Right renal cortex interstitium (tissue), 3 donors: ENCODE measurements at regions not wholly inside any gene's neighbourhood (a gene's known extent, or its start where the extent isn't known, plus 50 kb on each side); places are given as distances from the start of the nearest gene placed in this dataset.
"Not testable (repeated sequence)": the region's sequence is repeated elsewhere in the genome, so short reads cannot be mapped to it uniquely, and the experiment has no call there.

Source experiments
- DNase-seq, 3 donors: peaks; one replicate each; pipeline ENCODE4 v3.0.0-alpha.2; 2013; ENCODE audit warnings: low read depth in 3 of 3, low spot score in 2 of 3

DNA sequence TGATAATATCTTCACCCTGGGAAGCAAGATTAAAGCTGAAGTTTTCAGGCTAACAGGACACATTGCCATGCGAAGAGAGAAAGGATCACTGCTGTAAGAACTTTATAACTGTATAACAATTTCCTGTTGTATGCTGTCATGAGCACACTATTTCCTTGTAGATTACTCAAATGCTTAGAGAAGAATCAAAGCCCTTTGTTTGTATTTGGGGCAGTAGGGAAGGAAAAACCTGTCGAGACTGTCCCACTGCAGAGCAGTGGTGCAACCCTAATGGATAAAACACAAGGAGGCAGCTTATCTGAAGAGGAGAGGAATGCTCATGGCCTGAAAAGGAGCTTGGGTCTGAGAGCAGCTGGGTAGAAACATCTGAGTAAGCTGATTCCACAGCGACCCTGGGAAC, 327.7 kb upstream of the NPSR1 start:
- no peak for DNase-seq

DNA sequence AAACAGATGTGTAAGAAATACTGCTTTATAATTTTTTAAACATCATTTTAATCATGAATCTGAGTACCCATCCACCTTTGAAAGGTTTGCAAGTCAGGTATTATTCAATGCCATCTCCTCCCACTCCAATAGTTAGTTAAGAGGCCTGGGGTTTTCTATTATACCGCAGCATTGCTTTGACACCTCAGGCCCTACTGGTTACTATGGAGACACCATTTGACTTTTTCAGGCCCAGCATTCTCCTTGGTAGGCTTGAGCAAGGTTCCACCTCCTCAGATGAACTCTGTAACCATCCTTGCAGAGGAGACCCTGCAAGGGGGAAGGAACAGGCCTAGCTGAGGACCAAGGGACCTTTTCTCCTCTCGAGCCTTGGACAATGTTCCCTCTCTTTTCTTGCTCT, 326.9 kb upstream of the NPSR1 start:
- DNase-seq, result no peak

DNA sequence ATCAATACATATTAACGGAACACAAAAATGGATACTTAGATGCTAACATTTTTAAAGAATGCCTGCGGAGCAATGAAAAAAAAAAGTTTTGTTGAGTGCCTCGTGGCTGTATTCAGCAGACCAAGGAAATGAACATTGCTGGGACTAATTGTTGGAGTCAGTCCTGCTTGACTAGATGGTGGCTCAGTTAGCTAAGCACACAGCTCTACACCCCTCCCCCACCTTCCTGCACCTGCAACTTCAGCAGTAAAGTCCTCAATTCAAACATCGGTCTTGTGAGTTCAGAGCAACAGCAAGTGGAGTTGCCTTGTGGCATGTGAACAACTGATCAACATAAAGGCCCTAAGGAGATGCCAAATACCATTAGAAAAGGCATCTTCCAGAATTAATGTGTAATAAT, 326.0 kb upstream of the NPSR1 start:
- DNase-seq, result peak in 1 of 3 donors; percentile 6

DNA sequence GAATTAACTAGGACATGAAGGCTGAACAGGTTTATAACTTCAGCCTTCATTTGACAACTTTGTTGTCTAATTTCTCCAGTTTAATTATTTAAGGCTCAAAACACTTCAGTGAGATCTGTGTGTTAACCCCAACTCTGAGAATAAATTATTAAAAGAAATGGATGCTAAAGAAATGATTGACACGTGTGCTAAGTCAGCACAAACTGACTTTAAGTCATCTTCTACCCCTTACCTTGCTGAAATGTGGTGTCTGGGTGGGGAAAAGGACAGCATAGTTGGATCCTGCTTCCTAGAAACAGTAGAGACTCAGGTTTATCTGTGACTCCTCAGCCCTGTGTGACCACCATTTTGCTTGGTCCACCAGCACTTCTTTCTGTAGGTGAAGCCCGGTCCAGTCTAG, 324.8 kb upstream of the NPSR1 start:
- DNase-seq, result no peak

DNA sequence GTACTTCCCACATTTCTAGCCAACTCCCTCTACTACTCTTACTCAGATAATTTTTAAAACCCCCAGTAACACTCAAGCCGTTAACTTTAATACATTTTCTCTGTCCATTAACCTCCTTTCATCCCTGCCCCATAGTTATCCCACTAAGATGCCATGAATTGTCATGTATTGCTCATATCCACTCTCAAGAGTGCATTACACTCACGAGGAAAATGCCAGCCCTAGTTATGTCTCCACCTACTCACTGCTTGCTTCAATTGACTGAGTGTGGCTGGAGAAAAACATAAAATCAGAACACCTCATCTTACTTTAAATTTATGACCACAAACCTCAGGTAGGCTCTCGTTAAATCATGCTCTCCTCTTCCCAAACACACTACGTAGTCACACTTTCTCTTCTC, 324.1 kb upstream of the NPSR1 start:
- no peak for DNase-seq

DNA sequence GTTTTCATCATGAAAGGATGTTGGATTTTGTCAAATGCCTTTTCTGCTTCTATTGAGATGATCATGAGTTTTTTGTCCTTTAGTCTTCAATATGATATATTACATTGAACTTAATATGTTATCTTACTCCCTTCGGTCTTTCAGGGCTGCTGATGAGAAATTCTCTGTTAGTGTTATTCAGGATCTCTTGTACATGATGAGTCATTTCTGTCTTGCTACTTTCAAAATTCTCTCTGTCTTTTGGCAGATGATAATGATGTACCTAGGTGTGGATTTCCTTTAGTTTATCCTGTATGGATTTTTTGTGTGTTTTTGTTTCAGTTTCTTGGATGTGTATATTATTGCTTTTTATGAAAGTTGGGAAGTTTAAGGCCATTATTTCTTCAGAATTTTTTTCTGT, 320.9 kb upstream of the NPSR1 start:
- no peak for DNase-seq

DNA sequence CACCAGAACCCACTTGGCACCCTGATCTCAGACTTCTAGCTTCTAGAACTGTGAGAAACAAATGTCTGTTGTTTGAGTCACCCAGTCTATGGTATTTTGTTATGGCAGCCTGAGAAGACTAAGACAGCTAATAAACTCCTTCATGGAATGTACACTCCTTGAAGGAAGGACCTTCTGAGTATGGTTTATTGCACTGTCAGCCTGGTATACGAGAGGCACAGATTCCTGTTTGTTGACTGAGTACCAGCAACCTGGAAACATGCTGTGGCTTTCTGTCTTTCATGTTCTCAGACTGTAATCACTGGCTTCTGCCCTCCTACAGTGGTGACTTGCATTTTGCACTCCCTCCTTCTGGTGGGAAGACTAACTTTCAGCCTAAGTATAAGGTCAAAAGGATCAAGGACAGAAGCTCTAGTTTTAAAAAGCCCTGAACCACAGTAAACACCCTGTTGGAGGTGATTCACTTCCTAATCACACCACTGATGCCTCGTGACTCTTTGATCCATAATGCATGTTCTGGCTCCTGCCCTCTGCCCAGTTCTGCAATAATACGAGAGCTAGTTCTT, 319.0 kb upstream of the NPSR1 start:
- no peak for DNase-seq

DNA sequence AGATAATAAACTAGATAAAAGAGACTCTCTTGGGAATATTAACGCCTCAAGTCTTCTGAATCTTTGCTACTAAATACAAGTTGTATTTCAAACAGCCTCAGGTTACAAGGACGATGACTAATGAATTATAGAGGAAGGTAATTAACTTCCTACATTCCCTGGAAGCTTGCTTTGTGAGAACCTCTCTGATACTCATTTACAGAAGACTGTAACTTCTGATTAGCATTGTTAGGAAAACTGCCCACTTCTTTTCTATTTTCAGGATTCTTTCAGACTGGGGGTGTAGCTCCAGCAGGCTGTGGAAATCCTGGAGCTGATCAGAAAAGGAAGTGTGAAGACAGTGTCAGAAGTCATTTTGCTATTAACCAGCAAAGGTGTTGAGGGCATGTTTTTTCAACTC, 316.7 kb upstream of the NPSR1 start:
- DNase-seq, result peak in 1 of 3 donors; percentile 26

DNA sequence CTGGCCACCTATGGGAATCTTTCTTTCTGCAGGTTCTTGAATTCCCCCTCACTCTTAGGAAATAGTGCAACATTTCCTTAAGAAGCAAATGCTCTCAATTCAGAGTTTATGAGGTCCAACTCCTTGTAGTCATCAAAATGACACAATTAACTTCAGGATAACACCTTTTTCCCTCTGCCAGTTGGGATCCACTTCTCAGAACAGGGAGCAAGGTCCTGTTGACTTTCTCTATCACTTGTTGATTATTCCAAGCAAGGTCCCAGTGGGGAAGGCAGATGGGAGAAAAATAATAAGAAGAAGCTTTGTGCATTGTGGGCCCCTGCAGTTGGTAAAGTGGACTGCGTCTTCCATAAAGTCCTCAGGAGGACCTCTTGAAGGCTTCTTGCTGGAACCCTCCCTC, 315.6 kb upstream of the NPSR1 start:
- DNase-seq, result no peak

DNA sequence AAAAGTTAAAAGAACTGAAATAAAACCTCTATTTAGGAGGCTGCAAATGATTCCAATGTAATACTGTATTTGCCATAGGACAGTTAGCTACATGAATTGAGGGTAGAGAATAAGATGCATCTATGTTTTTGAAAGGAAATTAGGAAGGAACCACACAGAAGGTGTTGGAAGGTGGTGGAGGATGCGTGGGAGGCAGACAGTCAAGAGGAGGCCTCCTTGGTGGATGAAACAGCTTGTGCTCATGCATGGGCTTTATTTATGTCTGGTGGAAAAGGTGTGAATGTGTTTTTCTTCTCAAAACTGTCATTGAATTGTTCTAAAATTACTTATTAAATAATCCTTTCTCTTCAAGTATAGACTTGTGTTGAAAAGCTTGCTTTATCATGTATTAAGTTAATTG, 314.4 kb upstream of the NPSR1 start:
- DNase-seq, result no peak

DNA sequence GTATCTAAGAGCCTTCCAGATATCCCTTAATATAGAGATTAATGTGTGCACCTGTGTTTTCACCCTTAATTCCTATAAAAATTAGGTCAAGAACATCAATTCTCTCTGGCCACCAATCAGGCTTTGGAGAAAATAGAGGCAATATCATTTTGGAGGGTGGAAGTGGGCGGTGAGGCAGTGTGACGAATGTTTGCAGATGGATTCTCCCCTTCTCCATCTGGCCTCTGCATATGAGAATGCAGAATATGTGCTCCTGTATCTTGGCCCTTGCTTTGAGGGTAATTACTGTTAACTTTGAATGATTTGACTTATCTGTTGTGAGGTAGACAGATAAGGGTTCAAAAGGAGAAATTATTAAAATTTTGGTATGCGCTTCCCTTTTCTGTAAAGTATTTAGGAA, 304.0 kb upstream of the NPSR1 start:
- no peak for DNase-seq

DNA sequence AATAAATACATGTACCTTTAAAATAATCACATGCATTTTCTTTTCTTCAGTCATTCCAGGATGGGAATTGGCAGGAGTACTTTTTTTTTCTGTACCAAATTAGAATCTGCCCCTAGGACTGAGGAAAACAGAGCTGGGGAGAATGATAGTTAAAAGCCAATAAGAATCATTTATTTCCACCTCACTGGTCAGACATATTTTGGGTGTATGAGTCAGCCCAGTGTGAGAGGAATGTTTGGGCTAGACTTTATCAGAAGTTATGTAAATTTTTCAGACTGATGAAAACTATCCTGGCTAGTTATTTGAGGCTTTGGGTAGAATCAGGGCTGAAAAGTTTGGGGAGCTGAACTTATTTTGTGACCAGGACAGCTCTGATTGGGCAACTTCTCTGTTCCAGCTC, 303.1 kb upstream of the NPSR1 start:
- DNase-seq, result no peak

DNA sequence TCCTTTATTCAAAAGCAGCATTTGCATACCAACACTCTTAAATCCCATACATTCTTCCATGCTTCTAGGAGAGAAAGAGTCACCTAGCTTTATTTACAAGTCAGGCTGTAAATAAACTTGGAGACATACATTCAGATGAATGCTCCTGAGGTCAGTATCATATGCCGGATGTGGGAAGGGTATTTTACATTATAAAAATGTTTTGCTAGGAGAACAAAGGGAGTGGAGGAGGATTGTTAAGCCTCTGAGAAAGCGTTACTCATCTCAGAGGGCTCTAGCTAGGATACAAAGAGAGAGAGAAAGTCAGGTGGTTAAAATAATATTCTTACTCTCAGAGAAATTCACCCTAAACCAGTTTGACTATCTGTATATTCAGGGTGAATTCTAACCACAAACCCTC, 300.9 kb upstream of the NPSR1 start:
- DNase-seq, result no peak

DNA sequence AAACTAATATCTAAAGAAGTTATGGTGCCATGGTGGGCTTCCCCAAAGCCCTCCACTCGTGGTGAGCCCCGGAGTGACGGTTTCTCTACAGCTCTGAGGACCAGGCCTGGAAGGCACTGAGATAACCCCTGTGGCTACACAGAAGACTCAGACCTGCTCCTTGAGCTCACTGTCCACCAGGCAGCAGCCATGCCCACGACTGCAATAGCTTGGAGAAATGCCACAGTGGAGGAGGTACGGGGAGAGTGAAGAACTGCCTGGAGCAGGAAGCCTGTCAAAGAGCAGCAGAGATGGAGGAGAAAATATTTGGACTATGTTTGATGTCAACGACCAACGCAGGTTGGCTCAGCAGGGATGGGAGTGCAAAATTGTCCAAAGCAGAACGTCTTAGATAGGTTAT, 300.1 kb upstream of the NPSR1 start:
- no peak for DNase-seq

DNA sequence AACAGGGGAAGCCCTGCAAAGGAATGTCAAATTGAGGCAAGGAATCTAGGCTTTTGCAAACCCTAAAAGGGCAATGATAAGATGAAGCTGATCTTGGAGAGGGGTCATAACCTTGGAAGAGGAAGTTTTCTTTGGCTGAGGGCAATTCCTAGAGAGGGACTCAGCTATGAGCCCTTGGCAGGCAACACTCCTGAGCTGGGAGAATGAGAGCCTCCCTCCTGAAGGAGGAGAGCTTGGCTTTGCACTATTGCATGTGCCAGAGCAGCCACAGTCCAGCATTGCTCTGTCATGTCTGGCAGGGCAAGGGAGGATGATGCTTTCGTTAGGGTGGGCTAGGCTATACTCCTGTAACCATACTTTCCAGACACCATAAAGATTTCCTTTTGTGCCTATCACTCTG, 299.4 kb upstream of the NPSR1 start:
- DNase-seq, result not testable (repeated sequence)

DNA sequence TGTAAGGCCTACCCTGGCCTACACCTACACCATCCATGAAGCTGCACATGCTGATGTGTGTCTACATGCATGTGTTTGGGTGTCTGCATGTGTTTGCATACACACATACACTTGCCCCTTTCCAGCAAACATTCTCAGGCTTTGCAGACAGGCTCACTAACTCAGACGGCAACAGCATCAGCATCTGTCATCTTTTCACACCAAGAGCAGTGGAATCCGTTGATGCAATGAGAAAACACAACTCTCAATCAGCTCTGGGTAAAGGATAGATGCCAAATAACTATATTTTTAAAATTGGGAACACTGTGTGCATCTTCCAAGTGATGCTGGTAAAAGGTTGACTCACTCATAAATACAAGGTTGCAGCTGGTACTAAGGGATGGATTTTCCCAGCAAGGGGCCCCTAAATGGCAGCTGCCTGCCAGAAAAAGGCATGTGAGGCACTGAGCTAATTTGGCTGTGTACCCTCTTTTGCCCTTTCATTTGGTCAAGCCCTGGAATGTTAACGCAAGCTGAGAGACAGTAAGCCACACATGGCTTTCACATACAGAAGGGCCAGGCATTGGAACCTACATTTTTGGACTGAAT, 296.3 kb upstream of the NPSR1 start:
- DNase-seq, result no peak

DNA sequence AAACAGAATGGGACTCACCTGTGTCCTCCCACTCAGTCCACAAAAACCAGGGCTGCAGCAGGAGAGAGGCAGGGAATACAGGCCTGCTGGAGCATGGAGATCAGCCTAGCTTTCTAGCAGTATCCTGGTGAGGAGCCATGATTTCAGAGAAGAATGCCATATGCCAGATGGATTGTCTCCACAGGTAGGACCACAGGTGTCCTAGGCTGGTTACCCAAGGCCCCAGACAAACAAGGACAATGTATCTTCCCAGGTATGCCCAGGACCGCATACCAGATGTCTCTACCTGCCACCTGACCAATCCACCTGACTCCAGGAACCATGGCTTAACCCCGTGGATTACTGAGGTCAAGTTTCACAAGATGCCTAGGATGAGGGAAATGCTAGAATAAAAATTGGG, 295.4 kb upstream of the NPSR1 start:
- no peak for DNase-seq

DNA sequence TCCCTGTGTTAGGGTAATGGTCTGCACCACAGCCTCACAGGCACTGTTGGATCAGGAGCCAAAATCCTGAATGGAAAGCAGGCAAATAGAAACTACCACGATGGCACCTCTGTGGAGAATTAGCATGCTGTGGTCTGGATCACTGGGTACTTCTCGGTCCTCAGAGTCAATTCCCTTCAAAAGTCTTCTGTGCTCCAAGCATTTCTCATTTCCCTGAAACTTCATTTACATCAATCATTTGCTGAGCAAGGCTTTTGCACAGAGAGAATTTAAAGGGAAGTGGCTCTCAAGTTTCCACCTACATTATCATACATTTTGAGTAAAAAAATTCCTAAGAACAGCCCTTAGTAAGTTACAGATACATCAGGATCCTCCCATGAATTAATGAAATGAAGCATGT, 293.9 kb upstream of the NPSR1 start:
- no peak for DNase-seq

DNA sequence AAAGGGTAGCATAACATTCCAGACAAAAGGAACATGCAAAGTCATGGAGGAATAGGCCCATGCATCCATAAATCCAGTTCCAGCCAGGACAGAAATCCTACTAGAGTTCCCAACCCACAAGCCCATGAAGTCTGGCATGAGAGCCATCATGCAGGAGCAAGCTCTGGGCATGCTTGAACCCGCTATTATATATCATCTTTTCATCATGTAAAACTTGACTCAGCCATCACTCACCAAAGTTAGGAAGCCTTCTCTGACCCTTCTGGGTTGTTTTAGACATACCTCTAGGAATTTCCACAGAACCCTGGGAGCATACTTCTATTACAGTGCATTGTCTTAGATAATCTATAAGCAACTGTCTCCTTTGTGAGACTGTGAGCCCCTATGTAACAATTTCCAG, 293.0 kb upstream of the NPSR1 start:
- no peak for DNase-seq

DNA sequence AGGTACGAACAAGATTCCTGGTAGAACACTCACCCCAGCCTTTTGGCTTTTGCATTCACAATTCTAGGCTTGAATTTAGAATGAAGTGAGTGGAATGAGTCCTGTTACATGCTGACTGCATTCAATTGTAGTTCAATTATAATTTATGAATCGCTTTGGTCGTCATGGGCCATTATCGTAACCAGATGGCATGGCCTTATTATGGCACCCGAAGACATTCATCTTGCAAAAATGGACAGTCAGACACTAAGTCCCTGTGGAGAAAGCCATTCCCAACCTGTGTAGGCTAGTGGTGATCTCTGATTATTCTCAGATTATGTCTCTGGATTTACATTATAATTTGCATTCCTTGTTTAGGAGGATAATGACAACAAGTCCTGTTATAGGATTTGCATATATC, 292.4 kb upstream of the NPSR1 start:
- DNase-seq, result no peak

DNA sequence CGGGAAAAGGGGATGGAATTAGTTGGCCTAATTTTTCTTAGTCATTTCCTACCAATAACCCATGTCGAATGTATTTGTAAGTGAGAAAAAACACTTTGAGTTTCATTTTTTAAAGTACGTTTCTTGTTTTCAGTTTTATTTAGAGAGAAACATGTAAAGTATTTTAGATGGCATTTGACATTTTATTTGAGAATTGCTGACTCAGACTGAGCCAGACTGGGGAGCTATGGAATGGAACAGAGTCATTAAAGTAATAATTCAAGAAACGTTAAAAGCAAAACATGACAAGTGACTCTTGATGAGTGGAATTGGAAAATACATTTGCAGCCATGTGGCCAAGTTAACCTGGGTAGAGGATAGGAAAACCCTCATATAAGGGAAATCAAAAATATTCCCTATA, 286.1 kb upstream of the NPSR1 start:
- no peak for DNase-seq

DNA sequence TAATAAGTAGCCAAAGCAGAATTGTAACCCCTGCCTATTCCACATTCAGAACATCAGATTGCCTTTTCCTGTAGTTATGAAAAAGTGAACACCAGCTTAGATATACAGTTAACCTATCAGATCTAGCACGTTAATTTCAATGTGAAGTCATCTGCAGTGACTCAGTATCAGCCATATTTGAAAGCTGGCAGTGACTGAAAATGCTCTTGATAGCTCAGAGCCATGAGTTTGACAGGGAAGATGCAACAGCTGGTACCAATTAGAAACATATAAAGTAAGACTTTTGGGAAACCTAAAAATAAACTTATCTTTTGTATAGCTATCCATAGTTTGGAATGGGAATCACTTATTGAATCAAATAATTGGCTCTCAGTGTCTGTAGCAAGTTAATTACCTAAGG, 284.1 kb upstream of the NPSR1 start:
- no peak for DNase-seq

DNA sequence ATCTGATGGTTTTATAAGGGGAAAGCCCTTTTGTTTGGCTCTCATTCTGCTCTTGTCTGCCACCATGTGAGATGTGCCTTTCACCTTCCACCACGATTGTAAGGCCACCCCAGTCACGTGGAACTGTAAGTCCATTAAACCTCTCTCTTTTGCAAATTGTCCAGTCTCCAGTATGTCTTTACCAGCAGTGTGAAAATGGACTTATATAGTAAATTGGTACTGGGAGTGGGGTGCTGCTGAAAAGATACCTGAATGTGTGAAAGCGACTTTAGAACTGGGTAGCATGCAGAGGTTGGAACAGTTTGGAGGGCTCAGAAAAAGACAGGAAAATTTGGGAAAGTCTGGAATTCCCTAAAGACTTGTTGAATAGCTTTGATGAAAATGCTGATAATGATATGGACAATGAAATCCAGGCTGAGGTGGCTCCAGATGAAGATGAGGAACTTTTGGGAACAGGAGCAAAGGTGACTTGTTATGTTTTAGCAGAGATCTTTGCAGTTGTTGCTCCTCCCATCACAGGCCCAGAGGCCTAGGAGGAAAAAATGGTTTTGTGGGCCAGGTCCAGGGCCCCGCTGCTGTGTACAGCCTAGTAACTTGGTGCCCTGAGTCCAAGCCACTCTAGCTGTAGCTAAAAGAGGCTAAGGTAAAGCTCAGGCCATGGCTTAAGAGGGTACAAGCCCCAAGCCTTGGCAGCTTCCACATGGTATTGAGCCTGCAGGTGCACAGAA, 275.7 kb upstream of the NPSR1 start:
- DNase-seq, result no peak
